ENCODE measurements at regions not wholly inside any gene's neighbourhood (a gene's known extent, or its start where the extent isn't known, plus 50 kb on each side); places are given as distances from the start of the nearest gene placed in this dataset.

DNA sequence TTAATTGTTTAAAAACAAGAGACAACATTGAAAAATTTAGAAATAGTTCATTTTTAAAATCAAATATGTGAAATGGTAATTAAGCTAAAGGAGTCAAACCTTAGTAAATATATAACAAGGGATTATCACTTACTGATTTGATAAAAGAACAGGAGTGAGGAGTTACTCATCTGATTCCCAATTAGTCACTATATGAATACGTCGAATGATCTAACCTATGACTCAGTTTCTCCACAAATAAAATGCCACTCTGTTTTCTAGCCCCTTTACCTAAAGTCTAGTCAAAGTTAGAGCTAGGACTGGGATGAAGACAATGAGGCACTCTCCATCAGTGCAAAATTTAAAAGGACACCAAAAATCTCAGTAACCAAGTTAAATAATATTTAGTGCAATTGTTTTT is 70.4 kb upstream of the RASEF start:
- Histone ChIP-seq H3K9me3 (replicated peaks; ENCODE audit: control insufficient read depth, insufficient read depth, low read length) (no peaks in the 10 kb centered on the region), H3K4me1 (ENCODE audit: control insufficient read depth, insufficient read depth, low read length) (no peaks in the 10 kb centered on the region), H3K4me3 (no peak overlapping the region), H3K36me3 (ENCODE audit: control insufficient read depth in 2 of 2, insufficient read depth in 2 of 2, low read length in 1 of 2) (no peaks in the 10 kb centered on the region), H3K79me2 (ENCODE audit: control insufficient read depth, insufficient read depth, low read length) (no peaks in the 10 kb centered on the region), H2AFZ (ENCODE audit: control insufficient read depth, low read depth, low read length) (no peak overlapping the region), H3K9ac (ENCODE audit: control insufficient read depth, insufficient read depth, low read length) (no peak overlapping the region), H3K27me3 (replicated peaks in 1 of 2; ENCODE audit: control insufficient read depth in 2 of 2, insufficient read depth in 2 of 2, low read length in 1 of 2) (no peaks in the 10 kb centered on the region), H3K4me2 (ENCODE audit: control insufficient read depth, insufficient read depth) (no peak overlapping the region), H4K20me1 (ENCODE audit: control insufficient read depth, insufficient read depth) (no peaks in the 10 kb centered on the region), H3K27ac (ENCODE audit: control insufficient read depth, insufficient read depth) (no peak overlapping the region)
- TF ChIP-seq ZBTB33 (IDR thresholded peaks at IDR 0.05) (no peak), RB1 (IDR thresholded peaks at IDR 0.05; ENCODE audit: borderline replicate concordance) (no peak)
- ATAC-seq (no peak), DNase-seq (ENCODE audit: low read depth, low spot score) (no peak), FAIRE-seq (no peak)
- in situ Hi-C loops (cut with MboI) (no loop called here), intact Hi-C loops (cut with micrococcal nuclease; ENCODE audit: unreplicated experiment) (no loop called here)
- WGBS (ENCODE audit: insufficient coverage, insufficient replicate concordance, low lambda C conversion rate, missing lambda C conversion rate) = 43% methylated on average over 2 of the region's 2 CpGs
- SMC1A ChIA-PET (ENCODE audit: uncharacterized antibody, unreplicated experiment) = interaction anchor here (1.0 kb wide), 1 partner anchor 45 kb away, joined by 3 read pairs; no protein-coding TSS in a partner anchor
- RAD21 ChIA-PET (ENCODE audit: unreplicated experiment) = no interaction called here
- CTCF ChIA-PET = no interaction called here
- BruUV-seq (replicated peaks) = no TSS peak
- POLR2A ChIA-PET = no interaction called here

GRCh38 chr9:83132768-83133167 is 69.8 kb upstream of the RASEF start:
- Histone ChIP-seq H3K9me3 (replicated peaks; ENCODE audit: control insufficient read depth, insufficient read depth, low read length) (no peaks in the 10 kb centered on the region), H4K20me1 (ENCODE audit: control insufficient read depth, insufficient read depth) (no peaks in the 10 kb centered on the region), H3K27me3 (replicated peaks in 1 of 2; ENCODE audit: control insufficient read depth in 2 of 2, insufficient read depth in 2 of 2, low read length in 1 of 2) (no peaks in the 10 kb centered on the region), H3K27ac (ENCODE audit: control insufficient read depth, insufficient read depth) (no peak overlapping the region), H3K4me3 (no peak overlapping the region), H3K36me3 (ENCODE audit: control insufficient read depth in 2 of 2, insufficient read depth in 2 of 2, low read length in 1 of 2) (no peaks in the 10 kb centered on the region), H2AFZ (ENCODE audit: control insufficient read depth, low read depth, low read length) (no peak overlapping the region), H3K4me1 (ENCODE audit: control insufficient read depth, insufficient read depth, low read length) (no peaks in the 10 kb centered on the region), H3K4me2 (ENCODE audit: control insufficient read depth, insufficient read depth) (no peak overlapping the region), H3K79me2 (ENCODE audit: control insufficient read depth, insufficient read depth, low read length) (no peaks in the 10 kb centered on the region), H3K9ac (ENCODE audit: control insufficient read depth, insufficient read depth, low read length) (no peak overlapping the region)
- WGBS (ENCODE audit: insufficient coverage, insufficient replicate concordance, low lambda C conversion rate, missing lambda C conversion rate) = 0% methylated on average over 1 of the region's 1 CpG
- ChIA-PET CTCF (no interaction called here), SMC1A (ENCODE audit: uncharacterized antibody, unreplicated experiment) (no interaction called here), RAD21 (ENCODE audit: unreplicated experiment) (no interaction called here), POLR2A (no interaction called here)
- in situ Hi-C loops (cut with MboI) (no loop called here), intact Hi-C loops (cut with micrococcal nuclease; ENCODE audit: unreplicated experiment) (no loop called here)
- ATAC-seq (no peak), DNase-seq (ENCODE audit: low read depth, low spot score) (no peak), FAIRE-seq (no peak)
- no TSS peak for BruUV-seq (replicated peaks)
- TF ChIP-seq, protein P1, sequence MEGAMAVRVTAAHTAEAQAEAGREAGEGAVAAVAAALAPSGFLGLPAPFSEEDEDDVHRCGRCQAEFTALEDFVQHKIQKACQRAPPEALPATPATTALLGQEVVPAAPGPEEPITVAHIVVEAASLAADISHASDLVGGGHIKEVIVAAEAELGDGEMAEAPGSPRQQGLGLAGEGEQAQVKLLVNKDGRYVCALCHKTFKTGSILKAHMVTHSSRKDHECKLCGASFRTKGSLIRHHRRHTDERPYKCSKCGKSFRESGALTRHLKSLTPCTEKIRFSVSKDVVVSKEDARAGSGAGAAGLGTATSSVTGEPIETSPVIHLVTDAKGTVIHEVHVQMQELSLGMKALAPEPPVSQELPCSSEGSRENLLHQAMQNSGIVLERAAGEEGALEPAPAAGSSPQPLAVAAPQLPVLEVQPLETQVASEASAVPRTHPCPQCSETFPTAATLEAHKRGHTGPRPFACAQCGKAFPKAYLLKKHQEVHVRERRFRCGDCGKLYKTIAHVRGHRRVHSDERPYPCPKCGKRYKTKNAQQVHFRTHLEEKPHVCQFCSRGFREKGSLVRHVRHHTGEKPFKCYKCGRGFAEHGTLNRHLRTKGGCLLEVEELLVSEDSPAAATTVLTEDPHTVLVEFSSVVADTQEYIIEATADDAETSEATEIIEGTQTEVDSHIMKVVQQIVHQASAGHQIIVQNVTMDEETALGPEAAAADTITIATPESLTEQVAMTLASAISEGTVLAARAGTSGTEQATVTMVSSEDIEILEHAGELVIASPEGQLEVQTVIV (IDR thresholded peaks at IDR 0.05; ENCODE audit: borderline replicate concordance, partially characterized antibody) = no peak
- no peak for TF ChIP-seq SMAD1 (IDR thresholded peaks at IDR 0.05; ENCODE audit: low read depth, partially characterized antibody)
- no peak for TF ChIP-seq REST (IDR thresholded peaks at IDR 0.05; ENCODE audit: low read depth, low read length)
- TF ChIP-seq BCL11A (IDR thresholded peaks at IDR 0.05; ENCODE audit: low read depth, low read length) = no peak
- no peak for TF ChIP-seq SRF (IDR thresholded peaks at IDR 0.05; ENCODE audit: low read depth in 2 of 2, low read length in 2 of 2)
- TF ChIP-seq IKZF2 (IDR thresholded peaks at IDR 0.05) = no peak
- TF ChIP-seq JUNB (IDR thresholded peaks at IDR 0.05) = no peak
- no peak for TF ChIP-seq NFYB (IDR thresholded peaks at IDR 0.05; ENCODE audit: insufficient read depth, low read depth, low read length)
- TF ChIP-seq CHD2 (IDR thresholded peaks at IDR 0.05; ENCODE audit: borderline replicate concordance, low read depth, low read length) = no peak

Data from GM12878 (cell line).